B cell (primary cell): ENCODE measurements at regions not wholly inside any gene's neighbourhood (a gene's known extent, or its start where the extent isn't known, plus 50 kb on each side); places are given as distances from the start of the nearest gene placed in this dataset.
"Not testable (repeated sequence)": the region's sequence is repeated elsewhere in the genome, so short reads cannot be mapped to it uniquely, and the experiment has no call there.

ENCODE experiments used
- ATAC-seq: fragments of 200-7000 bp; cut with Tn5 transposase; one replicate; pipeline ENCODE4 v1.10.0; 2021; ENCODE audit warnings: low read depth, mild to moderate bottlenecking, moderate number of reproducible peaks, moderate library complexity
- CTCF ChIA-PET: fragments of 350-600 bp; sonication (Branson Sonifier 250); formaldehyde crosslinking; loops from one replicate; lab custom pipeline; 2021; ENCODE audit warnings: antibody characterized with exemption, inconsistent platforms; lab: Charles Lee
- POLR2A ChIA-PET: fragments of 350-600 bp; sonication (Branson Sonifier 250); formaldehyde crosslinking; loops from one replicate; lab custom pipeline; 2021; ENCODE audit warnings: antibody characterized with exemption; lab: Charles Lee
- DNase-seq: peaks from one replicate; pipeline ENCODE4 v3.0.0; 2013
- H2AFZ ChIP-seq: 2 replicates; pipeline ENCODE4 v1.6.1; 2012; ENCODE audit warnings: mild to moderate bottlenecking, low read depth, low read length; ENCODE audit not compliant: insufficient read depth, poor library complexity, severe bottlenecking
- H3K27ac ChIP-seq, 2 donors: 1 replicate in 1 of 2; 2 replicates in 1 of 2; pipeline ENCODE4 v1.5.1; 2012 to 2013; ENCODE audit warnings: low read length in 2 of 2, mild to moderate bottlenecking in 2 of 2, moderate library complexity in 1 of 2
- H3K27me3 ChIP-seq, 4 experiments: fragments of 200-600 bp in 1 of 4; sonication (generic) in 1 of 4; replicated peaks in 1 of 4; 1 replicate in 2 of 4; 2 replicates in 2 of 4; pipeline versions ENCODE4 v1.6.1 to v1.7.0; 2013 to 2016; ENCODE audit warnings: low read length in 3 of 4, mild to moderate bottlenecking in 2 of 4, mixed read lengths in 1 of 4, moderate library complexity in 1 of 4; ENCODE audit not compliant: insufficient read depth in 4 of 4, control insufficient read depth in 3 of 4; ENCODE audit errors: control extremely low read depth in 1 of 4
- H3K36me3 ChIP-seq, 2 experiments: replicated peaks in 1 of 2; 1 replicate in 1 of 2; 2 replicates in 1 of 2; pipeline versions ENCODE4 v1.6.1 to v1.7.1; 2013; ENCODE audit warnings: low read length in 1 of 2; ENCODE audit not compliant: insufficient read depth in 2 of 2, control insufficient read depth in 1 of 2; ENCODE audit errors: control extremely low read depth in 1 of 2, extremely low read depth in 1 of 2
- H3K4me1 ChIP-seq, 2 donors: fragments of 200-600 bp in 1 of 2; sonication (generic) in 1 of 2; 1 replicate in 1 of 2; 2 replicates in 1 of 2; pipeline versions ENCODE4 v1.5.1 to v1.6.1; 2013 to 2017; ENCODE audit warnings: low read length in 2 of 2; ENCODE audit not compliant: control insufficient read depth in 2 of 2, insufficient read depth in 2 of 2
- H3K4me2 ChIP-seq: replicated peaks from 2 replicates; pipeline ENCODE3; 2012; ENCODE audit warnings: mild to moderate bottlenecking, low read depth, low read length; ENCODE audit not compliant: poor library complexity, severe bottlenecking
- H3K4me3 ChIP-seq, 5 experiments: fragments of 200-600 bp in 1 of 5; sonication (generic) in 1 of 5; 1 replicate in 3 of 5; 2 replicates in 2 of 5; pipeline versions ENCODE4 v1.5.1 to v1.7.0; 2011 to 2016; ENCODE audit warnings: low read length in 4 of 5, mild to moderate bottlenecking in 4 of 5, low read depth in 2 of 5, control low read depth in 1 of 5, moderate library complexity in 1 of 5; ENCODE audit not compliant: insufficient read depth in 1 of 5; ENCODE audit errors: control extremely low read depth in 1 of 5, extremely low read depth in 1 of 5
- H3K79me2 ChIP-seq: fragments of 200-600 bp; sonication (generic); one replicate; pipeline ENCODE4 v1.6.0; 2016; ENCODE audit warnings: low read length; ENCODE audit not compliant: control insufficient read depth, insufficient read depth
- H3K9ac ChIP-seq: fragments of 200-600 bp; sonication (generic); 2 replicates; pipeline ENCODE4 v1.6.1; 2017; ENCODE audit warnings: mild to moderate bottlenecking, low read length, moderate library complexity
- H3K9me3 ChIP-seq, 3 donors: one replicate each; pipeline versions ENCODE4 v1.6.1 to v1.7.1; 2013; ENCODE audit warnings: low read length in 2 of 3; ENCODE audit not compliant: control insufficient read depth in 2 of 3, insufficient read depth in 1 of 3; ENCODE audit errors: control extremely low read depth in 1 of 3
- H4K20me1 ChIP-seq: 2 replicates; pipeline ENCODE4 v1.6.0; 2012; ENCODE audit warnings: mild to moderate bottlenecking, low read length; ENCODE audit not compliant: insufficient read depth, control insufficient read depth, poor library complexity, severe bottlenecking
- H3K27ac Mint-ChIP-seq: one replicate; pipeline ENCODE4 v1.8.0; 2021; ENCODE audit warnings: mixed read lengths
- H3K27me3 Mint-ChIP-seq: one replicate; pipeline ENCODE4 v1.8.0; 2021; ENCODE audit warnings: mixed read lengths
- H3K4me1 Mint-ChIP-seq: one replicate; pipeline ENCODE4 v1.8.0; 2021; ENCODE audit warnings: mixed read lengths
- H3K4me3 Mint-ChIP-seq: one replicate; pipeline ENCODE4 v1.8.0; 2021; ENCODE audit warnings: mixed read lengths
- H3K9me3 Mint-ChIP-seq: one replicate; pipeline ENCODE4 v1.8.0; 2022; ENCODE audit warnings: mixed read lengths; ENCODE audit not compliant: insufficient read depth
- WGBS: methylation state at CpG from one replicate; pipeline ENCODE4 v1.1.5; 2013; ENCODE audit warnings: missing lambda C conversion rate; ENCODE audit not compliant: insufficient coverage; 5-methylcytosine and 5-hydroxymethylcytosine counted together
- intact Hi-C: fragments of 100-400 bp; cut with micrococcal nuclease; formaldehyde crosslinking; loops from one replicate; pipeline ENCODE4 v1.10.0; 2022

DNA sequence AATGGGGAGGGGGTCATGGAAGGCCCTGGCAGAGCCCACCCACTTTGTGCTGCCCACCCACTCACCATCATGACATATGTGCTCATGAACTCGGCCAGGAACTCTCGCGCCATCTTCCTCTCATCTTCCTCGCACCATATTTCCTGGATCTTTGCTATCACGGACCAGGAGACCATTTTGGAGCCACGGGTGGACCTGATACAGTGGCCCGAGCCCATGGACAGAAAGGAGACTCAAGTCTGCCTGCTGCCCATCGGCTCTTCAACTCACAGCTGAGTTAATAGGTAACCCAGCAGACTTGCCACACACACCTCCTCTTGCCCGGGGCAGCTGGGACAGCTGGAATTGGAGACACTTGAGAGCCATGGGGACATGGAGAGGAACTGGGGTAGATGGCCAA is 1958.3 kb downstream of the FOXD4L5 start:
- H2AFZ ChIP-seq, H4K20me1 ChIP-seq, POLR2A ChIA-PET, H3K9ac ChIP-seq, H3K9me3 Mint-ChIP-seq, H3K27me3 Mint-ChIP-seq, DNase-seq, H3K4me1 Mint-ChIP-seq, H3K9me3 ChIP-seq, H3K27ac ChIP-seq, H3K27ac Mint-ChIP-seq, ATAC-seq, H3K4me2 ChIP-seq, H3K36me3 ChIP-seq, intact Hi-C loops, H3K4me1 ChIP-seq, H3K4me3 ChIP-seq, H3K4me3 Mint-ChIP-seq, H3K27me3 ChIP-seq, CTCF ChIA-PET, H3K79me2 ChIP-seq: not testable (repeated sequence)
- no CpG with 5 or more reads among the region's 9 CpGs for WGBS

DNA sequence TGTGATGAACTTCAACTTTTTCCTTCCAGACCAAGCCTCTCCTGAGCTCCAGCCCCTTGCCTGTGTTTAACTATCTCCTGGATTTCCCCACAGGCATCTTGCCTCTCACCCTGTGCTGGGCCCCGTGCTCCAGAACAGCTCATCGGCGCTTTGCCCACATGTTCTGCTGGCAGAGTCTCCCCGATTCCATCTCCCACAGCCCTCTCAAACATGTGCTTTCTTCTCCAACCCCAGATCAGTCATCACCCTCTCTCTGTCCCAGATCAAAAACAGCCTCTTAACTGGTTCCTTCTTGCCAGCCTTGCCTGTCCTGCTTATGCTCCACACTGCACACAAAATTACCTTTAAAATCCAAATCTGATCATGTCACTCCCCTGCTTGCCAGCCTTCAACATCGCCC is 1959.3 kb downstream of the FOXD4L5 start:
- H3K4me3 ChIP-seq, DNase-seq, H3K27ac ChIP-seq, H3K4me3 Mint-ChIP-seq, intact Hi-C loops, H3K9ac ChIP-seq, POLR2A ChIA-PET, H3K9me3 ChIP-seq, H2AFZ ChIP-seq, H3K4me2 ChIP-seq, H3K27me3 Mint-ChIP-seq, ATAC-seq, H3K27ac Mint-ChIP-seq, H3K36me3 ChIP-seq, H3K27me3 ChIP-seq, H3K79me2 ChIP-seq, H3K9me3 Mint-ChIP-seq, H3K4me1 Mint-ChIP-seq, H3K4me1 ChIP-seq, H4K20me1 ChIP-seq, CTCF ChIA-PET: not testable (repeated sequence)
- WGBS = 97% methylated on average over 5 of the region's 5 CpGs

DNA sequence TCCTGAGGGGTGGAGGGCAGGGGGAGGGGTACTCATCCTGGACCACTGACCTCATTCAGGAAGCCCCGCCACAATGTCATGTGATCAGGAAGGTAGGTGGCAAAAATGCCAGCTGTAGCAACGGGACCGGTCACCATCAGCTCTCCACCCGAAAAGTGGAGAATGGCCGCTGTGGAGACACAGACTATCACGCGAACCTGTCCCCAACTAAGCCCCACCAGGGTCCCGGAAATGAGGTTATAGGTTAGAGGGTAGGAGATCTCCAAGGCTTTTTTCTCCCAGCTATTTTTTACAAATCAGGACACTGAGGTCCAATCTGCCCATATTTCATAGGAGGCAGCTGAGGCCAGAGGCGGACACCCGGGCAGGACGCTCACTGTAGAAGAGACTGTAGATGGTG is 1966.9 kb downstream of the FOXD4L5 start:
- H3K4me1 Mint-ChIP-seq, H3K27me3 ChIP-seq, H3K4me3 Mint-ChIP-seq, H2AFZ ChIP-seq, H3K36me3 ChIP-seq, H4K20me1 ChIP-seq, DNase-seq, ATAC-seq, H3K27ac ChIP-seq, H3K9me3 Mint-ChIP-seq, H3K9me3 ChIP-seq, POLR2A ChIA-PET, intact Hi-C loops, H3K79me2 ChIP-seq, H3K4me1 ChIP-seq, CTCF ChIA-PET, H3K4me3 ChIP-seq, H3K9ac ChIP-seq, H3K4me2 ChIP-seq, H3K27ac Mint-ChIP-seq, H3K27me3 Mint-ChIP-seq: not testable (repeated sequence)
- WGBS = no CpG with 5 or more reads among the region's 11 CpGs

DNA sequence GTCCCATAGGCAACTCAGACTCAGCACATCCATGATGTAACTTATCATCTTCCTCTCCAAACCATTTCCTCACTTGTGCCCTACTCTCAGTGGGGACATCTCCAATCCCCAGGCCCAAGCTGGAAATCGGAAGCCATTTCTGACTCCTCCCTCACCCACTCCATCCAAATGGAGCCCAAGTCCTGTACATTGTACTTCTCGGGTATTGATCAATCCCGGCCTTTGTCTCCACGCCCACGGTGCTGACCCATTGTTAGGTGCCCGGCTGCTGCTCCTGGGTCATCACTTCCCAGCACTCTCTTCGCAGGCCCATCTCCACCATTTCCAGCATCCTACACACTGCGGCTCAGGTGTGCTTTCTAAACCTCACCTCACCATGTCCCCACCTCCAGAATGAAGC is 1969.6 kb downstream of the FOXD4L5 start:
- H3K9ac ChIP-seq, H3K27me3 Mint-ChIP-seq, POLR2A ChIA-PET, H3K27ac Mint-ChIP-seq, H3K4me1 ChIP-seq, CTCF ChIA-PET, H3K4me3 ChIP-seq, intact Hi-C loops, H3K9me3 ChIP-seq, H3K4me1 Mint-ChIP-seq, H3K36me3 ChIP-seq, H3K27ac ChIP-seq, H3K4me2 ChIP-seq, ATAC-seq, H3K27me3 ChIP-seq, H3K79me2 ChIP-seq, H4K20me1 ChIP-seq, DNase-seq, H2AFZ ChIP-seq, H3K4me3 Mint-ChIP-seq, H3K9me3 Mint-ChIP-seq: not testable (repeated sequence)
- WGBS = 96% methylated on average over 6 of the region's 8 CpGs
